Liver (tissue), 7 donors: ENCODE measurements at regions not wholly inside any gene's neighbourhood (a gene's known extent, or its start where the extent isn't known, plus 50 kb on each side); places are given as distances from the start of the nearest gene placed in this dataset.

Experiments used
- DNase-seq: peaks from one replicate; pipeline ENCODE4 v3.0.0-alpha.2; 2017; ENCODE audit warnings: low spot score
- H3K27ac ChIP-seq, 2 donors: one replicate each; pipeline ENCODE4 v1.7.0; 2013; ENCODE audit warnings: inconsistent platforms in 2 of 2, low read length in 2 of 2, control low read depth in 1 of 2, low read depth in 1 of 2, mild to moderate bottlenecking in 1 of 2
- H3K27me3 ChIP-seq, 4 donors: one replicate each; pipeline versions ENCODE4 v1.6.1 to v1.7.0; 2013; ENCODE audit warnings: low read length in 3 of 4, inconsistent platforms in 1 of 4, mild to moderate bottlenecking in 1 of 4, moderate library complexity in 1 of 4; ENCODE audit not compliant: control insufficient read depth in 4 of 4, insufficient read depth in 4 of 4
- H3K36me3 ChIP-seq, 4 donors: one replicate each; pipeline versions ENCODE4 v1.6.1 to v1.7.0; 2013; ENCODE audit warnings: low read length in 3 of 4, mild to moderate bottlenecking in 3 of 4, low read depth in 1 of 4, moderate library complexity in 1 of 4; ENCODE audit not compliant: control insufficient read depth in 4 of 4, insufficient read depth in 3 of 4
- H3K4me1 ChIP-seq, 4 donors: one replicate each; pipeline versions ENCODE4 v1.6.1 to v1.7.0; 2013; ENCODE audit warnings: low read length in 3 of 4, mild to moderate bottlenecking in 3 of 4, moderate library complexity in 1 of 4; ENCODE audit not compliant: control insufficient read depth in 4 of 4, insufficient read depth in 4 of 4
- H3K4me3 ChIP-seq, 3 donors: one replicate each; pipeline versions ENCODE4 v1.6.1 to v1.7.0; 2013; ENCODE audit warnings: low read length in 3 of 3, control low read depth in 1 of 3, low read depth in 1 of 3, mild to moderate bottlenecking in 1 of 3
- H3K9ac ChIP-seq, 2 donors: one replicate each; pipeline ENCODE4 v1.7.0; 2013; ENCODE audit warnings: low read length in 2 of 2, mild to moderate bottlenecking in 2 of 2, moderate library complexity in 2 of 2, control low read depth in 1 of 2, low read depth in 1 of 2
- H3K9me3 ChIP-seq, 4 donors: one replicate each; pipeline versions ENCODE4 v1.6.1 to v1.7.0; 2013; ENCODE audit warnings: low read length in 3 of 4; ENCODE audit not compliant: control insufficient read depth in 4 of 4
- EGR1 ChIP-seq, 2 donors: IDR thresholded peaks; 2 replicates each; pipeline ENCODE4 v1.6.1; 2016 to 2018; ENCODE audit warnings: antibody characterized with exemption in 2 of 2, low read depth in 2 of 2
- FOXA1 ChIP-seq: IDR thresholded peaks from 2 replicates; pipeline ENCODE4 v1.6.1; 2016; ENCODE audit warnings: antibody characterized with exemption
- HNF4A ChIP-seq, 2 donors: conservative IDR thresholded peaks; 2 replicates each; pipeline ENCODE4 v1.6.1; 2016; ENCODE audit warnings: antibody characterized with exemption in 2 of 2, mild to moderate bottlenecking in 2 of 2
- HNF4G ChIP-seq: IDR thresholded peaks from 2 replicates; pipeline ENCODE4 v1.6.1; 2016; ENCODE audit warnings: antibody characterized with exemption
- JUND ChIP-seq, 2 donors: IDR thresholded peaks; 2 replicates each; pipeline ENCODE4 v1.6.1; 2016; ENCODE audit warnings: antibody characterized with exemption in 2 of 2
- MAX ChIP-seq: IDR thresholded peaks from 2 replicates; pipeline ENCODE4 v1.6.1; 2016; ENCODE audit warnings: antibody characterized with exemption
- NR2F2 ChIP-seq: IDR thresholded peaks from 2 replicates; pipeline ENCODE4 v1.6.1; 2016; ENCODE audit warnings: antibody characterized with exemption
- REST ChIP-seq: IDR thresholded peaks from 2 replicates; pipeline ENCODE4 v1.6.1; 2016; ENCODE audit warnings: antibody characterized with exemption, mild to moderate bottlenecking
- RXRA ChIP-seq, 2 donors: IDR thresholded peaks; 2 replicates each; pipeline ENCODE4 v1.6.1; 2017 to 2018; ENCODE audit warnings: antibody characterized with exemption in 2 of 2, mild to moderate bottlenecking in 1 of 2
- YY1 ChIP-seq: IDR thresholded peaks from 2 replicates; pipeline ENCODE4 v1.6.1; 2016; ENCODE audit warnings: antibody characterized with exemption, mild to moderate bottlenecking
- ZBTB33 ChIP-seq: IDR thresholded peaks from 2 replicates; pipeline ENCODE4 v1.6.1; 2016; ENCODE audit warnings: antibody characterized with exemption
- WGBS: extraction: QIAGEN DNeasy Blood & Tissue Kit; methylation state at CpG from one replicate; pipeline ENCODE4 v1.1.7; 2013; 5-methylcytosine and 5-hydroxymethylcytosine counted together
- TF ChIP-seq, protein P1 (sequence below): IDR thresholded peaks from 2 replicates; pipeline ENCODE4 v1.6.1; 2016; ENCODE audit warnings: antibody characterized with exemption
- donor health status: healthy.
- donor health status: healthy.
- donor health status: healthy.
- donor health status: healthy.

GRCh38 chr20:10724449-10725173 lies 50.8 kb upstream of the JAG1 start:
- WGBS: 94% methylated on average over 6 of the region's 6 CpGs
- Histone ChIP-seq H3K9me3 (no peaks in the 10 kb centered on the region), H3K27me3 (no peaks in the 10 kb centered on the region), H3K27ac (no peak overlapping the region), H3K4me1 (no peaks in the 10 kb centered on the region), H3K4me3 (no peak overlapping the region), H3K9ac (no peak overlapping the region), H3K36me3 (no peaks in the 10 kb centered on the region)
- DNase-seq: no peak
- TF ChIP-seq ZBTB33 (no peak), RXRA (IDR thresholded peaks at IDR 0.05) (no peak), YY1 (no peak), REST (no peak), NR2F2 (no peak), HNF4G (no peak), EGR1 (IDR thresholded peaks at IDR 0.05; ENCODE audit: low read depth in 2 of 2) (no peak), FOXA1 (no peak), JUND (IDR thresholded peaks at IDR 0.05) (no peak)
- TF ChIP-seq, protein P1, sequence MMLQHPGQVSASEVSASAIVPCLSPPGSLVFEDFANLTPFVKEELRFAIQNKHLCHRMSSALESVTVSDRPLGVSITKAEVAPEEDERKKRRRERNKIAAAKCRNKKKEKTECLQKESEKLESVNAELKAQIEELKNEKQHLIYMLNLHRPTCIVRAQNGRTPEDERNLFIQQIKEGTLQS: no peak

DNA sequence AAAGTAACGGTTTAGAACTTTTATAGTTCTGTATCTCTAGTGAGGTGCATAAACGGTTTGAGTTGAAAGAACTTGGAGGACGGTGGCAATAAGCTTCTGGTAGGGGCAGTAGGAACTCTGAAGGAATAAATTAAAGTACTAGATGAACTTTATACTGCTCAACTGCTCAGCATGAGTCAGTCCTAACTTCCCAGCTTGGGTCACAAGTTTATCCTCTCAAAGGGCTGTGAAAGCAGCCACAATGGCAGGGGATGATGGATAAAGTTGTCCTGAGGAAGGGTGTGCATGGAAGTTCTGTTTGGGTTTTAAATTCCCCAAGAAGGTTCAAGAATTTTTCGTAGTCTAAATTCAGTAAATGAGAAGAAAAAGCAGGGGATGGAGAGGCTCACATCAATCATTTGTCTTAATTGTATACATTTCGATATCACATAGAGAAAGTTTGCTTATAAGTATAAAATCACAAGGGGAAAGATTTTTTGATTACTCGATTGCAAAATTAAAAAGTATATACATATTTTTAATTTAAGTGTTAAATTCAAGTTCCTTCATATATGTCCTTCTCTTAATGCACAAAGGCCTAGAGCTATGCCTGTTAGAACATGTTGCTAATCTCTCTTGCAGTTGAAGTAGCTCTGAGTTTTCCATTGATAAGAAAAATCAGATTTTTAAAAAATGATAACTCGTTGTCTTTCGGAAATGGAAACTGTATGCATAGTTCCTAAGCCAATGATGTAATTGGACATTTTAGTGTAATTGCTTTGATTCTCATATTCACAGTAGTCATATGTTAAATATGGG lies 55.3 kb upstream of the JAG1 start:
- Histone ChIP-seq H3K9ac (no peak overlapping the region), H3K4me3 (no peak overlapping the region), H3K4me1 (no peaks in the 10 kb centered on the region), H3K9me3 (no peaks in the 10 kb centered on the region), H3K27ac (no peak overlapping the region), H3K36me3 (peaks cover 0 to 1% (median 0%) of the 10 kb centered on the region in 4 donors), H3K27me3 (no peaks in the 10 kb centered on the region)
- TF ChIP-seq MAX: no peak
- TF ChIP-seq HNF4A (conservative IDR thresholded peaks at IDR 0.05): no peak
- WGBS: 90% methylated on average over 8 of the region's 8 CpGs
- DNase-seq: no peak
